H1 (cell line): ENCODE measurements at regions not wholly inside any gene's neighbourhood (a gene's known extent, or its start where the extent isn't known, plus 50 kb on each side); places are given as distances from the start of the nearest gene placed in this dataset.

ENCODE experiments used
- BCL11A ChIP-seq, 2 experiments: IDR thresholded peaks; one replicate each; pipeline ENCODE4 v1.6.1; 2011; ENCODE audit warnings: low read depth in 2 of 2, low read length in 2 of 2, mild to moderate bottlenecking in 2 of 2
- CTBP2 ChIP-seq: IDR thresholded peaks from 2 replicates; pipeline ENCODE4 v1.7.0; 2011; ENCODE audit warnings: borderline replicate concordance, mild to moderate bottlenecking, moderate library complexity, mixed read lengths, low read length; ENCODE audit not compliant: insufficient read depth, insufficient read length
- TCF12 ChIP-seq: IDR thresholded peaks from 2 replicates; pipeline ENCODE4 v1.6.1; 2011; ENCODE audit warnings: low read depth, mild to moderate bottlenecking, low read length
- TF ChIP-seq, protein P1 (sequence below), 3 experiments: IDR thresholded peaks; 1 replicate in 2 of 3; 2 replicates in 1 of 3; pipeline versions ENCODE4 v1.5.1 to v1.6.1; 2011; ENCODE audit warnings: low read length in 3 of 3, mild to moderate bottlenecking in 3 of 3, inconsistent platforms in 2 of 3, low read depth in 1 of 3, moderate library complexity in 1 of 3; ENCODE audit not compliant: insufficient read depth in 1 of 3; ENCODE audit errors: control extremely low read depth in 1 of 3
- TF ChIP-seq, protein P2 (sequence below): IDR thresholded peaks from 2 replicates; pipeline ENCODE4 v1.6.1; 2012; ENCODE audit warnings: inconsistent platforms

DNA sequence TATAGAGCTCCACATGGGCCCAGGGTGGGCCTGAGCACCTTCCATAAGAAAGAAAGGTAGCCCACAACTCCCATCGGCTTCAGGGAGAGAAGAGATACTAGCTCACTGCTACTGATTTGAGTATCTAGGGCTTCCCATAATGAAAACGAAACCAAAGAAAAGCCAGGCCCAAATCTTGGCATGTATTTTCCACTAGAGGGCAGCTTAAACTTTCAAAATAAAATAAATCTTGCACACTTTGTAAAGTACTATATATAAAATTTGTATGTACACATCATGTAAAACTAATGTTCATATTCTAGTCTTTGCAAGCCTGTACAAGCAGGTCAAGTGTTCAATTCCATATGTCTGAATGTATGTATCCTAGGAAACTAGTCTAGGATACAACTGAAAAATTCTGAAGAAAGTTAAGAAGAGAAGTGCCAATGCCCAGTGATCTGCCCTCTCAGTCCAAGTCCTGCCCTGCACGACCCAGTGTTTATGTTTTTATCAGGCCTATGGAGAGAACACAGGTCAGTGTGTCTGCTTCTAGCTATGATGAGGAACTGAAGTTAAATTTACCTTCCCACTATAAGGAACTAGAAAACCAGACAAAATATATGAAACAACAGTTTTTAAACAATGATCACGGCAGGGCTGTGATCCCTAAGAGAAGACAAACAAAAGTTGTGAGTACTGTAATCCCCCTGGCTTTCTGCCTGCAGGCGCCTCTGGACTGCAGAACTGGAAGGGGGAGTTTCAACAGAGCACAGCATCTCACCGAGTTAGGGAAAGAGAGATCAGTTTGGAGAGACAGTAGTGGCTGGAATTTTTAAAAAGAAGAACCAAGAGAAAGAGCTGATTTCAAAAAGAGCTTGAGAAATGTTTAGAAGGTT lies 475.7 kb downstream of the UQCRFS1 start (continued):
- TF ChIP-seq CTBP2 (no peak), TCF12 (no peak), BCL11A (IDR thresholded peaks at IDR 0.05; ENCODE audit: low read depth in 2 of 2, low read length in 2 of 2) (no peak)
- TF ChIP-seq, protein P1, sequence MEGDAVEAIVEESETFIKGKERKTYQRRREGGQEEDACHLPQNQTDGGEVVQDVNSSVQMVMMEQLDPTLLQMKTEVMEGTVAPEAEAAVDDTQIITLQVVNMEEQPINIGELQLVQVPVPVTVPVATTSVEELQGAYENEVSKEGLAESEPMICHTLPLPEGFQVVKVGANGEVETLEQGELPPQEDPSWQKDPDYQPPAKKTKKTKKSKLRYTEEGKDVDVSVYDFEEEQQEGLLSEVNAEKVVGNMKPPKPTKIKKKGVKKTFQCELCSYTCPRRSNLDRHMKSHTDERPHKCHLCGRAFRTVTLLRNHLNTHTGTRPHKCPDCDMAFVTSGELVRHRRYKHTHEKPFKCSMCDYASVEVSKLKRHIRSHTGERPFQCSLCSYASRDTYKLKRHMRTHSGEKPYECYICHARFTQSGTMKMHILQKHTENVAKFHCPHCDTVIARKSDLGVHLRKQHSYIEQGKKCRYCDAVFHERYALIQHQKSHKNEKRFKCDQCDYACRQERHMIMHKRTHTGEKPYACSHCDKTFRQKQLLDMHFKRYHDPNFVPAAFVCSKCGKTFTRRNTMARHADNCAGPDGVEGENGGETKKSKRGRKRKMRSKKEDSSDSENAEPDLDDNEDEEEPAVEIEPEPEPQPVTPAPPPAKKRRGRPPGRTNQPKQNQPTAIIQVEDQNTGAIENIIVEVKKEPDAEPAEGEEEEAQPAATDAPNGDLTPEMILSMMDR (IDR thresholded peaks at IDR 0.05; ENCODE audit: control extremely low read depth in 1 of 3, insufficient read depth in 1 of 3, low read depth in 1 of 3, low read length in 3 of 3), result peak in 2 of 3 experiments; percentile 43 to 47; a peak in 2 of 4 replicates
- TF ChIP-seq, protein P2, sequence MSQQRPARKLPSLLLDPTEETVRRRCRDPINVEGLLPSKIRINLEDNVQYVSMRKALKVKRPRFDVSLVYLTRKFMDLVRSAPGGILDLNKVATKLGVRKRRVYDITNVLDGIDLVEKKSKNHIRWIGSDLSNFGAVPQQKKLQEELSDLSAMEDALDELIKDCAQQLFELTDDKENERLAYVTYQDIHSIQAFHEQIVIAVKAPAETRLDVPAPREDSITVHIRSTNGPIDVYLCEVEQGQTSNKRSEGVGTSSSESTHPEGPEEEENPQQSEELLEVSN, result no peak
